Activated CD4-positive, CD25-positive, alpha-beta regulatory T cell treated with anti-CD3 and anti-CD28 coated beads, Interleukin-2, amount 50 U/mL, for 24 hours (primary cell): ENCODE measurements at regions not wholly inside any gene's neighbourhood (a gene's known extent, or its start where the extent isn't known, plus 50 kb on each side); places are given as distances from the start of the nearest gene placed in this dataset.
"Not testable (repeated sequence)": the region's sequence is repeated elsewhere in the genome, so short reads cannot be mapped to it uniquely, and the experiment has no call there.

ENCODE experiments used
- ATAC-seq, 2 donors: fragments of 150-1000 bp; cut with Tn5 transposase; one replicate each; pipeline ENCODE4 v1.10.0; 2021; ENCODE audit warnings: mild to moderate bottlenecking in 1 of 2, moderate library complexity in 1 of 2

DNA sequence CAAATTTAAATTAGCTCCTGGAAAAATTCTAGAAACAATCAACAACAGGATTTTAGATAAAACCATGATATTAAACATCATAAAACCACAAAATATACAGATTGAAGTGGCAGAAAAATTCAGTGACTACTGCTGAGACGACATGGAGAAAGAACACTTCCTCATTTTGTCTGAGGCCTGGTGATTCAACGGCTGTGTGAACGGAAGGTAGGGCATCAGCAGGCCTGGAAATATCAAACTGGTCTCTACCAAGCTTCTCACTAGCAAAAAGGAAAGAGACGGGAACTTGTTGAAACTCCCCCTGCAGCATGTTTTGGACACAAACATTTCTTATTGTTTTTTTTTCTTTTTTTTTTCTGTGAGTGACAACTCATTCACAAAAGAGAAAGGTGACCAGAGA, 58.0 kb upstream of the AHI1 start:
- no peak for ATAC-seq

DNA sequence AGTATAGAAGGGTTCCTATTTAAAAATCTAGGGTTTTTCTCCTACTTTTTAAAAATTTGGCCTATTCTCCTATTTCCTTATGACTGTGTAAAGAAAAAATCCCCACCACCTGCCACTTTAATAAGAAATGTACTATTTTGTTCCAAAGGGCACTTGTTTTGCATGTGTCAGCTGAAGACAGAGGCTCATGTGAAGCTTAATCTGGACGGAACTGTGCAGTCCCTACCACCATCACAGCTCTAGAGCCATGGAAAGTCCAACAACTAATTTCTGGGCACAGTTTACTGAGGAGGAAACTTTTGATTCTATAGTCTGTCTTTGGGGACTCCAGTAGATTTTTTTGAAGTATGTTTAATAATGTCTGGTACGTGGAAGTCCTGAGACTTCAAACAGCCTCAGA, 60.0 kb upstream of the AHI1 start:
- no peak for ATAC-seq

DNA sequence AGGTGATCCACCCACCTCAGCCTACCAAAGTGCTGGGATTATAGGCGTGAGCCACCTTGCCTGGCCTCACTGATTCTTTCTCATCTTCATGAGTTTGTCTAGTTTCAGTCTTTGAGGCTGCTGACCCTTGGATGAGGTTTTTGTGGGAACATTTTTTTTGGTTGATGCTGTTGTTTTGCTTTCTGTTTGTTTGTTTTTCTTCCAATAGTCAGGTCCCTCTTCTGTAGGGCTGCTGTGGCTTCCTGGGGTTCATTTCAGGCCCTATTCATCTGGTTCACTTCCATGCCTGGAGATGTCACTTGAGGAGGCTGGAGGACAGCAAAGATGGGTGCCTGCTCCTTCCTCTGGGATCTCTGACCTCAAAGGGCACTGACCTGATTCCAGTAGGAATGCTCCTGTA, 68.1 kb upstream of the AHI1 start:
- ATAC-seq, result not testable (repeated sequence)

DNA sequence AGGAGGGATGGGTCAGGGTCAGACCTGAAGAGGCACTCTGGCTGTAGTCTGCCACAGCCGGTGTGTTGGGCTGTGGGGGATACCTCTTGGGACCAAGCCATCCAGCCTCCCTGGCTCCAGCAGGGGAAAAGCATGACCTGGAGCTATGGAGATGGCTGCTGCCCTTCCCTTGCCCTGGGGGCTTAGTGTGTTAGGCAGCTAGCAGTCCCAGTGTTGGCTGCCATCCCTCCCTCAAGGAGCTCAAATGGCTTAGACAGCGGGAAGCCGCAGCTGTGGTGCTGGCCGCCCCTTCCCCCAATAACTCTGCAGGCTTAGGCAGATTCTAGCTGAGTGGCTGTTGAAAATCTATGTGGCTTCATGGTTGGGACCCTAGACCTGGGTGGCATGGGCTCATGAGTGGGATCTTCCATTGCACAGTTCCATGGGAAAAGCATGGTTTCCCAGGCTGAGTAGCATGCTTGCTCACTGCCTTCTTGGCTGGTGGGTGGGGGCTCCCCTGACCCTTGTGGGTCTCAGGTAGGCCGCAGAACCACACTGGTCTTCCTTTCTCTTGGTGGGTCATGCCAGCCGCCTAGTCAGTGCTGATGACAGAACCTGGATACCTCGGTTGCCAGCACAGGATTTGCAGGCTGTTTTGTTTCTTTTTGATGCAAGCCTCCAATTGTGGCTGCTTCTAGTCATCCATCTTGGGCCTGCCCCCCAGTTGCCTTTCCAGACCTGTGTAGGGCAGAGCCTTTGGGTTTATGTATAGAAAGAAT, 69.0 kb upstream of the AHI1 start:
- ATAC-seq, result no peak

DNA sequence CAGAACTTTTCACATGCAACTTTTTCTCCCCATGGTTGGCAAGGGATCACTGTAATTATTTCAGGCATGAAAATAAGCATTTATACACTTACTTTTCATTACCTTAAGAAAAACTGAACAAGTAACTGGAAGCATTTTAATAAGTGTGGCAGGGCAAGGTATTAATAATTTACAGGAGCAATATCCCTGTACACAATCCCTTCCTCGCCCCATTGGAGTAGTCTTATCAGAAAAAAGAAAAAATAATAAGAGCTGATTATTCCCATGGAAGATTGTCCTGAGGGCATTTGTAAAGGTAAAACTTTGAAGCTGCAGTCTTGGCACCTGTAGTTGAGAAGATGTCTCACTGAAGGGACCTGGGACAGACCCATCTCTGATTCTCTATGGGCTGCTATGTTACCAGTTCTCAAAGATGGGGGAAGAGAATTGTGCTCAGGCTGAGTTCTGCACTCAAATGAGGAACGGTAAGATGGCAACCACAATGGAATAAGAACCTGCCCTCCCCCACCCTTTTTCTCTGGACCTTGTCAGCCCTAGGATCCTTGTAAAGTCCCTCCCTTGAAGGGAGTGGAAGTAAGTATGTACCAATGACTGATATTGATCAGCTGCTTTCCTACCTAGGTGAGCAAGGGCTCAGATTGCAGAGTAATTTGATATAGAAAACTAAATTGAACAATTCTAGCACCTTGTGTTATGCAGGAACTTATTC, 70.0 kb upstream of the AHI1 start:
- no peak for ATAC-seq

DNA sequence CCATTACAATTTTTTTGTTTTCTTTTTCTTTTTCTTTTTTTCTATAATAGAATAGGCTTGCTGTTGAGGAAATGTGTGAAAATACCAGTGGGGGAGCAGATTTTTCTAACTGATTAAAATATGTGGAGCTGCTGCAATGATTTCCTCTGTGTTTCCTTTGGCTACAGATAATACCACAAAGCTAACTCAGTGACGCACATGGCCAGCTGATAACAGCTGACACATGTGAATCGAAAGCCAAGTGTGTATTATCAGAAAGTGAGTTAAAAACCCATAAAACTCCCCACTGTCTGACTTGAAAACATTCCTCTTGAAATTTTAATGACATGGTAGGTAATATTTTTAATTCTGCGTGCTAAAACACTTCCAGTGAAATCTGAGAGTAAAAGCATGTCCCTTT, 70.8 kb upstream of the AHI1 start:
- ATAC-seq, result peak in 1 of 2 donors; percentile 51

DNA sequence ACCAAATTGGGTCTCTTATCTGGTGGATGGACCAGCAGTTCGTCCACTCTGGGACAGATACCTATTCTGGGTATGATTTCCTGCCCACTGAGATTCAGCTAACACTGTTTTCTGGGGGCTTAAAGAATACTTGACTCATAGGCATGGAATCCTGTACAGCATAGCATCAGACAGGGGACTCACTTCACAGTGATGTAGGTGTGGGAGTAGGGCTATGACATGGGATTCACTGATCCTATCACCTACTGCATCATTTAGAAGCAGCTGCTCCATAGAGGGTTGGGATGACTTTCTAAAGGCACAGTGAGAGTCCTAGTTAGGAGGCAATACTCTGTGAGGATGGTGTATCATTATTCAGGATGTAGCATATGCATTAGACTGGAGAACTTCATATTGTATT, 74.5 kb upstream of the AHI1 start:
- ATAC-seq, result no peak

DNA sequence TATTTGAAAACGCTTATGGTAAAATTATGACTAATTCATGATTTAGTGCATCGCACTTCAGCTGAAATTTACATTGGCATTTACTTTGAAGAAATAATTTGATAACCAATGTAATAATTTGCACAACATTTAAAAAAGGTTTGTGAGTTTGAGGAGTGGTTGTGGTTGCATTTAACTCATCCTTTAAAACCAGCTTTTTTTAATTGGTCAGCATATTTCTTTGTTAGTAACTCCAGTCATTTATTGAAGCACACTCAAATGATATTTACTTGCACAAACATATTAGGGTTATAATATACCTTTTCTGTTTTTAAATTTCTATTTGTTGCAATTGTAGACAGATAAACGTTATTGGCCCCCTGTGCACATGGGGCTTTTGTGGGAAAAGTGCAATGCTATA, 78.1 kb upstream of the AHI1 start:
- no peak for ATAC-seq

DNA sequence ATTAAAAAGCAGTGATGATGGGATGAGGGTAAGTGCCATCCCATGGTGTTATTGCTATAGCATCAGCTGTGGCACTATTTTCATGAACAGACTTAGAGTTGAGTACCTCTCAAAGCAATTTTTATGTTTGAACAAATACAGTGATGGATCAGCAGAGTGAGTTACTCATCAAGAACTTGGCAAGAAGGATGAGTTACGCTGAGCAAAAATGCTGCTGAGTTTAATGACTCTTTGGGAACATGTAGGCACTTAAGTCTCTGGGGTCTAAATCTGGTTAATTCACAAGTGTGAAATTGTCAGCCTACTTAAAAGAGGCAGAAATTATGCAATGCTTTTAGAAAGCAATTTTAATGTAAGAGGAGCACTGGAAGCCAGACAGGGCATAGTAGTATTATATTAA, 78.5 kb upstream of the AHI1 start:
- no peak for ATAC-seq

DNA sequence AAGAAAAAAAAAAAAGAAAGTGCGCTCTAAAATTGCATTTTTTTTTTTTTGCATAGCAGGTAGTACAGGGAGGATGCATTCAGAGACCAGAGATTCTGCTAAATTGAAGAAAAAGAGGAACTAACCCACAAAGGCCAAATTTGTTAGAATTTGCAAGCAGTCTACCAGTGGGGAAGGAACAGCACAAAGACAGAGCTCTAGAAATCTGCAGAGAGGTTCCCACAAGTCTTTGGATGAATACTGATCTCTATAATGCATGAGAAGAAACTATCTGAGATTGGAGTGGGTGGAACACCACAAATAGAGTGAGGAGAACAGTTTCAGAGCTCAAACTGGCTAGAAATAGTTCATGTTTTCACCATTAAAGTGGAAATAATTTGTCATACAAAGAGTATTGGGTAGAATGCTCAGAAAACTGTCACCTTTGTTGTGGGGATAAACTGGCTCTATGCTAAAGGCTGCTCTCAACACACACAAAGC, 79.6 kb upstream of the AHI1 start:
- ATAC-seq, result peak; percentile 58 to 69

DNA sequence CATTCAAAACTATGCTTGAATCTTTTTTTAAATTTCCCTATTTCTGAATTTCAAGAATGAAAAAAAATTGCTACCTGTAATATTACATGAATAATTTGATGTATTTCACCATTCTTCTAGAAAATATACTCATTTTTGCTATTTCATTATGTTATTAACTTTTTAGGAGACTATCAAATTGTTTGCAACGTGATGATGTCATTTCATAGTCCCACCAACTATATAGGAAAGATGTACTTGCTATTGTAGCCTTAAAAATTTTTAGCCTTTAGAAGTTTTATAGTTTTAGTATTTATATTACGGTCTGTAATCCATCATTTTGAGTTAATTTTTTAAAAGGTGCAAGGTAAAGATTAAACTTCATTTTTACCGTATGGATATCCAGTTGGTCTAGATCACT, 81.4 kb upstream of the AHI1 start:
- no peak for ATAC-seq

DNA sequence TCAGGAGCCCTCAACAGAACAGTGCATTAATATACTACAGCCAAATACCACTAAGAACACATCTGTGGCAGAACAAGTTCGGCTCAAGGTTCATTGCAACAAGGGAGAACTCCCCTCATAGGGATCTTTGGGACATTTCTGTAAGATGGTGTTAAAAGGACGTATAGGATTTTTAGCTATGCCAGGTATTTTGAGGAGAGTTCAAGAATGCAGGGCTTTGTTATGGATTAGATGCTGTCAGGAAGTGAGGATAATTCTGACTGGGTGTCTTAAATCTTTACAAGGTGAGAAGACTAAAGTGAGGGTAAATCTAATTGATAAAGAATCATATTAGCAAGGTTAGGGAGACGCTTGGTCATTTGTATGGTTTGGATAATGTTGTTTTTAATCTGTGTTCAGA, 83.7 kb upstream of the AHI1 start:
- no peak for ATAC-seq

DNA sequence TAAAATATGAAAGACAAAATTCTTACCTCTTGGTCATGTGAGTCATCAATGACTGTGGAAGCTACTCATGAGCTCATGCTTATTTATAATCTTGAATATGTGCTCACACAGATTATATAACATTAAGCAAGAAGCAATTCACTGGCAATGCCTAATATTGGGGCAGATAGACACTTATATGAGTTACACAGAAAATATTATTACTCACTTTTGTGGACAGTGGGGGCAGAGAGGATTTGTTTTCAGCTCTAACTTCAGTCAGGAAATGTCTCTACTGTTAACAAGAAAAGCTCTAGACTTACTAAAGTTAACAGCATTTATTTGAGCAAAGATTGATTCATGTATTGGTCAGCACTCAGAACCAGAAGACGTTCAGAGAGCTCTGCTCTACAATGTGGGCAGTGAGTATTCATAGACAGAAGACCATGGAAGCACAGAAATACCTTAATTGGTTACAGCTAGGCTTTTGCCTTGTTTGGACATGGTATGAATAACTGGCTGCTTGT, 85.8 kb upstream of the AHI1 start:
- no peak for ATAC-seq

DNA sequence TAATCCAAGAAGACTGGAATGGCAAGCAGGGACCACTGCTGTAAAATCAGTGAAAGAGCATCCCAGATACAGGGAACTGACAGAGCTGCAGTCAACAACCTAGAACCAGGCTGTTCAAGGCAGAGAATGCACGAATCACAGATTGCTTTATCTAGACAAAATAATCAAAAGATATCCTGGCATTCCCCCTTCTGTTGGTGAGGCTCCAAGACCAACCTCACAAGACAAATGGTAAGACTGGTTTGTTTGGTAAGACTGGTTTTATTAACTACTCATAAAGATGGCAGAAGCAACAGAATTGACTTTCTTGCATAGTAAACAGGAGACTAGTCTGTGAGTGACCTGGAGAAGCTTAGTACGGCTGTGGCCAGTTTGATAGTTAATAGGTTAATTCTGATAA, 88.8 kb upstream of the AHI1 start:
- no peak for ATAC-seq

DNA sequence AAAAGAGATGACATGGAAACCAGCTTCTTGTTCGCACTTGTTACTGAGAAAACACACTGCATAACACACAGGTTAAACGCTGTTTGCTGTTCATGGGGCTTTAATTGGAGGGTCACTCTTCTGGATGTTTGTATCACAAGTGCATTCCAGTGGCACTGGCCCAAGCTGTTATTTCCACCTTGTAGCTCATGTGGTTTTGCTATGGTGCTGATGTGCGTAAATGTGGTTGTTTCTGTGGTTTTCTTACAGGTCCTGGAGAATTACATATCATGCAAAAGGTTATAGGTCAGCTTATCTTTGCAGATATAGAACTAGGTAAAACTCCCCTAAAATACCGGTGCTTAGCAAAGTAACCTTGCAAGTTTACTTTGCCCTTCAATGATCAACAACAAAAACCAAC, 89.3 kb upstream of the AHI1 start:
- peak in 1 of 2 donors; percentile 24 for ATAC-seq

DNA sequence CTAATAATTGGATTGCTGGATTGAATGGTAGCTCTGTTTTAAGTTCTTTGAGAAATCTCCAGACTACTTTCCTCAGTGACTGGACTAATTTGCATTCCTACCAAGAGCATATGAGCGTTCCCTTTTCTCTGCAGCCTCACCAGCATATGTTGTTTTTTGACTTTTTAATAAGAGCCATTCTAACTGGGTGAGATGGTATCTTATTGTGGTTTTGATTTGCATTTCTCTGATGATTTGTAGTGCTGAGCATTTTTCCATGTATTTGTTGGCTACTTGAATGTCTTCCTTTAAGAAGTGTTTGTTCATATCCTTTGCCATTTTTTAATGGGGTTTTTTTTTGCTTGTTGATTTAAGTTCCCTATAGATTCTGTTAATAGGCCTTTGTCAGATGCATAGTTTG, 94.7 kb upstream of the AHI1 start:
- no peak for ATAC-seq

DNA sequence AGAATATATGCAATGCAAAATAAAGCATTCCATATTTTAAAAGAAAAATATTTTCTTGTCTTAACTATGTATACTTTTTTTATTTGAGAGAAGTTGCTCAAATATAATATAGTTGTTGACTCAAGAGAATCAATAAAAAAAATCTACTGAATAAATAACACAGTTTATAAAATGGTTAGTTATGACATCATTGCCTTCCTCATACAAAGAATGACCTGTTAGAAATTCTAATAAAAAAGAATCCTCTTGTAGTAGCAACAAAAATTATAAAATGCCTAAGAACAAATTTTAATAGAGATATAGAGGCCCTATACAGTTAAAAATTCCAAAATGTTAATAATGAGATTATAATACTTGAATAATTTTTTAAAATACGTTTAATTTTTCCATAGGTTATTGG, 96.5 kb upstream of the AHI1 start:
- no peak for ATAC-seq

DNA sequence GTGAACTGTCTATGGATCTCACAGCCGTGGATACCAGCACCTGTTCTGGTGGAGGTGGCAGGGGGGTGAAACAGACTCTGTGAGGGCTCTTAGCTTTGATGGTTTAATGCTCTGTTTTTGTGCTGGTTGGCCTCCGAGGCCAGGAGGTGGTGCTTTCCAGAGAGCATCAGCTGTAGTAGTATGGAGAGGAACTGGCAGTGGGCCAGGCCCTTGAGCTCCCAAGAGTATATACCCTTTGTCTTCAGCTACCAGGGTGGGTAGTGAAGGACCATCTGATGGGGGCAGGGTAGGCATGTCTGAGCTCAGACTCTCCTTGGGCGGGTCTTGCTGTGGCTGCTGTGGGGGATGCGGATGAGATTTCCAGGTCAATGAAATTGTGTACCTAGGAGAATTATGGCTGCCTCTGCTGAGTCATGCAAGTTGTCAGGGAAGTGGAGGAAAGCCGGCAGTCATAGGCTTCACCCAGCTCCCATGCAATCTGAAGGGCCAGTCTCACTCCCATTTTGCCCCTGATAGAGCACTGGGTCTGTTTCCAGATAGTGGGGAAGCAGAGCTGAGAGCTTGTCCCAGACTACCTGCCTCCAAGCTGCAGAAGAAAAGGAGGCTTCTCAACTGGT, 102.7 kb upstream of the AHI1 start:
- ATAC-seq, result no peak

DNA sequence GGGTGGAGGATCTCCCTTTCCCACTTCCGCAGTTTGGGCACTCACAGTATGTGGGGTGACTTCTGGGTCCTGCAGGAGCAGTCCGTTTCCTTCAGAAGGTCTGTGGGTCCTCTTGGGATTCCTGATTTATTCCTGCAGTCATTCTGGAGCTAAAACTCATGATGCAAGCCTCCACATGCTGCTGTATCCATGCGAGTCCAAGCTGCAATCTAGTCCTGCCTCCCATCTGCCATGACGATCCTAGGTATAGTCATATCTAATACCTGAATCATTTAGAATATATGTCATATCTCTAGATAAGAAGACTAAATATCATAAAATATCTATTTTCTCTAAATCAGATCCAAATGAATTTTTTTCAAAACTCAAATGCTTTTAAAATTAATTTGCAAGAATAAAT, 103.4 kb upstream of the AHI1 start:
- ATAC-seq, result no peak

DNA sequence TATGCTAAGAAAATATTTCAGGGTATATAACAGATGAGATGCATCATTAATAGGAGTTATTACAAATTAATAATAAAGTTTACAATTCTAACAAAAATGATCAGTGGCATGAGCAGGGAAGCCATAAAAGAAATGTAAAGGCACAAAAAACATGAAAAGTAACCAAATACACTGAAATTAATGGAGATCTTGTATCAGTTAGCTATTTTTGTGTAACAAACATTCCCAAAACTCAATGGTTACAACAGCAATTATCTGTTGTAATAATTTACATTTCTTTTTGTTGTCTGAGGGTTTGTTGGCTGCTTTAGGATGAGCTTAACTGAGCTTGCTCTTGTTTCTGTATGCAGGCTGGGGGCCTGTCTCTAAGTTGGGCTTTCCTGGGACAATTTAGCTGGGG, 104.3 kb upstream of the AHI1 start:
- ATAC-seq, result no peak

DNA sequence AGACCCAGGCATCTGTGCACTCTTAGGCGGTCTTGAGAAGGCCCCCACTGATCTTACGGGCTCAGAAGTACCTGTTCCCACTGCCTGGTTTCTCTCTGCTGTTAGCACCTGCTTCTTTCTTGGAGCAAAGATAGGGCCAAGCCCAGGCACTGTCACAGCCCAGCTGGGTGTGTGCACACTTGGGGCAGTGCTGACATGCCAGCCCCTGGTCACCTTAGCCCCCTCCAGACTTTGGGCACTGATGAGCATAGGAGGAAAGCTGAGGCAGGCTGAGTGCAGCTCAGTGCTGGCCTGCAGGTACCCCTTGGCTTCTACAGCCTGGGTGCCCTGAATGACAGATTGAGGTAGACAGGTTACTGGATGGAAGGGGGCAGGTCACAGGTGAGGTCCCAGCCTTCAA, 105.7 kb upstream of the AHI1 start:
- no peak for ATAC-seq

DNA sequence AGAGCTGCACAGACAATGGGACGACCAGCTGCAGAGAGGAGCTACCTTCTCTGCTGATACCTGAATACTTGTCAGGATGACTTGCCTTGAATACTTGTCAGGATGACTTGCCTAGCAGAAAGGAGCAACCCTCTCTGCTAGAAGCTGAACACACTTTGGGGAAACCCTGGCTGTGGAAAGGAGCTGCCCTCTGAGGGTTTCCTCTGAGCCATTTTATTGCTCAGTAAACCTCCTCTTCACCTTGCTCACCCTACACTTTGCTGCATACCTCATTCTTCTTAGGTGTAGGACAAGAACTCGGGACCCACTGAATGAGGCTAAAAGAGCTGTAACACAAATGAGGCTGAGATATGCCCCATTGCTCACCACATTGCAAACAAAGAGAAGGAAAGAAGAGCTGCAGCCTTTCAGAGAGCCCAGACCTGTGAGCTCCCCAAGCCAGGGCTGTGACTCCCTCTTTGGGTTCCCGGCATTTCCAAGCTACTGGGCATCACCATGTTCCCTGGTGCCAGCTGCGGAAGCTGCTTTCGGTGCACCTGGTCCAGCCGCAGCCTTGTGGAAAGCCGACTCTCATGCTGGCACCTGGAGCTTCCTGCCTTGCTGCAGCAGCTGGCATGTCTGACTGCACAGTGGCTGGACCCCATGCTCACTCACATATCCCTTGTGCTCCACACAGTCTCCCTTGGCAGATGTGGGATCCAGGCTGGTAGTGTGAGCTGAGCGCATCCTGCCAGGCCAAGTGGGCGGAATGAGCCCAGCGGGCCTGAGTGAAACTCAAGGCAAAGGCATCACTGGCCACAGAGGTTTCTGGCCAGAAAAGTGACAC, 106.7 kb upstream of the AHI1 start:
- ATAC-seq, result no peak

DNA sequence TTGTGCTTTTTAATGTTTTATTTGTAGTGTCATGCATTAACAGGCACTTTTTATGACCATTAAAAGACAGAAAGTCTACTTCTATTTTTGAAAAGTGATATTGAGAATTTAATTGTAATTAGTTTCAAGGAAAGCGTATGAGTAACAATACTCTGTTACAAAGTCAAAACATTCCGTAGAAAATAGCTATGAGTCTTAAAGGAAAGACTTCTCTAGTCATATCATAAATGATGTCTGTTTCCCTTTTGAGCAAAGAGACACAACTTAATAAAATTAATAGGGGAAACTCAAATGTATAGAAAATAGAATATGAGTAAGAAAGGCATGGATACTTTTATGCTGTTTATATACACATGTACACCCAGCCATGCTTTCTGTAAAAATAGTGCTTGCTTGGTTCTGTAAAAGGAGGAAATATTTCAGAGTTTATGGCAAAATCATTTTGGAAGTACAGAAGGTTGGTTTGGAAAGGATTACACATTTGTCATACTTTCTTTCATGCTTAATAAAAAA, 107.8 kb upstream of the AHI1 start:
- peak; percentile 17 to 29 for ATAC-seq
